ENCODE measurements at regions not wholly inside any gene's neighbourhood (a gene's known extent, or its start where the extent isn't known, plus 50 kb on each side); places are given as distances from the start of the nearest gene placed in this dataset.

- Histone ChIP-seq H3K18ac (ENCODE audit: extremely low read depth, low read length) (no peak overlapping the region; the same call in 1 of the 2 replicates), H2BK20ac (ENCODE audit: low read length) (no peak overlapping the region), H3K23ac (ENCODE audit: insufficient read length) (no peak overlapping the region), H3K23me2 (ENCODE audit: low read depth, low read length) (no peaks in the 10 kb centered on the region), H3K14ac (ENCODE audit: insufficient read length) (no peak overlapping the region), H3K79me1 (ENCODE audit: low read depth, low read length) (no peaks in the 10 kb centered on the region; the same call in 1 of the 2 replicates), H2BK5ac (ENCODE audit: low read depth, low read length) (peak overlapping the region; percentile 20), H3K27me3 (replicated peaks in 1 of 4; ENCODE audit: control insufficient read depth in 3 of 4, extremely low read depth in 1 of 4, insufficient read depth in 3 of 4, low read length in 3 of 4) (no peaks in the 10 kb centered on the region), H3K56ac (replicated peaks; ENCODE audit: insufficient read length, low read depth, low read length) (no peak overlapping the region), H3K4me3 (ENCODE audit: extremely low read depth in 1 of 4, insufficient read depth in 2 of 4, low read depth in 3 of 4, low read length in 4 of 4) (no peak overlapping the region), H4K5ac (ENCODE audit: insufficient read length, low read depth, low read length) (no peak overlapping the region), H2AFZ (ENCODE audit: low read length) (0 out of 2 replicates have a peak overlapping the region, but pooled peaks have one; percentile 29), H2BK12ac (ENCODE audit: low read depth, low read length) (no peak overlapping the region; the same call in 1 of the 2 replicates), H3K4ac (replicated peaks; ENCODE audit: insufficient read length, low read depth, low read length) (no peak overlapping the region), H2BK120ac (replicated peaks; ENCODE audit: low read depth, low read length) (no peak overlapping the region), H2AK5ac (ENCODE audit: low read depth, low read length) (no peak overlapping the region), H4K20me1 (replicated peaks in 1 of 2; ENCODE audit: control insufficient read depth in 1 of 2, insufficient read depth in 2 of 2, low read length in 2 of 2) (no peaks in the 10 kb centered on the region), H3K4me1 (replicated peaks in 1 of 4; ENCODE audit: control insufficient read depth in 3 of 4, insufficient read depth in 4 of 4, low read length in 3 of 4) (peaks cover 0 to 5% (median 2%) of the 10 kb centered on the region in 4 experiments; a peak in 2 of 7 replicates), H3K4me2 (ENCODE audit: insufficient read depth in 1 of 2, low read depth in 2 of 2, low read length in 2 of 2) (peak overlapping the region; percentile 25 to 40; a peak in 2 of 4 replicates), H3K36me3 (ENCODE audit: control insufficient read depth in 2 of 4, insufficient read depth in 4 of 4, low read length in 3 of 4) (no peaks in the 10 kb centered on the region), H3K79me2 (ENCODE audit: control insufficient read depth in 1 of 2, insufficient read depth in 2 of 2, low read length in 2 of 2) (no peaks in the 10 kb centered on the region), H2BK15ac (ENCODE audit: low read length) (no peak overlapping the region), H4K8ac (ENCODE audit: extremely low read depth, insufficient read depth, low read length) (no peak overlapping the region), H3K9ac (replicated peaks in 1 of 4; ENCODE audit: extremely low read depth in 1 of 4, low read depth in 3 of 4, low read length in 3 of 4) (no peak overlapping the region), H3K9me3 (ENCODE audit: insufficient read depth in 2 of 2, low read depth in 1 of 2, low read length in 1 of 2) (no peaks in the 10 kb centered on the region), H4K91ac (replicated peaks; ENCODE audit: insufficient read length, low read length) (no peak overlapping the region), H3K27ac (ENCODE audit: low read depth, low read length) (no peak overlapping the region; the same call in 1 of the 2 replicates)
- WGBS, 2 experiments (ENCODE audit: extremely low coverage in 1 of 2, insufficient coverage in 1 of 2, insufficient read length in 1 of 2, insufficient replicate concordance in 2 of 2, low coverage in 1 of 2, low lambda C conversion rate in 2 of 2, missing lambda C conversion rate in 1 of 2), result 70% methylated on average over 6 of the region's 6 CpGs; no CpG with 5 or more reads in 1 of the 2 experiments
- DNase-seq (ENCODE audit: low read depth in 1 of 2, low spot score in 2 of 2), result no peak
- FAIRE-seq, result no peak
- ChIA-PET CTCF (ENCODE audit: partially characterized antibody) (interaction anchor here (0.8 kb wide), 1 partner anchor 22 kb away, joined by 3 read pairs; no protein-coding TSS in a partner anchor), POLR2A (ENCODE audit: partially characterized antibody) (no interaction called here)
- TF ChIP-seq SP1 (IDR thresholded peaks at IDR 0.05; ENCODE audit: low read depth, low read length) (no peak), SP4 (IDR thresholded peaks at IDR 0.05; ENCODE audit: low read length) (no peak), HDAC2 (IDR thresholded peaks at IDR 0.05; ENCODE audit: borderline replicate concordance in 1 of 2, low read depth in 2 of 2, low read length in 2 of 2) (no peak), BCL11A (IDR thresholded peaks at IDR 0.05; ENCODE audit: low read depth in 2 of 2, low read length in 2 of 2) (no peak), SIRT6 (IDR thresholded peaks at IDR 0.05; ENCODE audit: low read length) (no peak), ATF2 (IDR thresholded peaks at IDR 0.05; ENCODE audit: low read length) (no peak), MAFK (IDR thresholded peaks at IDR 0.05; ENCODE audit: low read depth, low read length) (no peak), KDM4A (IDR thresholded peaks at IDR 0.05; ENCODE audit: low read depth, low read length, severe bottlenecking) (no peak), GTF2F1 (IDR thresholded peaks at IDR 0.05; ENCODE audit: borderline replicate concordance, low read depth, low read length) (no peak)
Measured at GRCh38 chr6:98014442-98015201, 731.6 kb upstream of the MMS22L start.
